ENCODE measurements at regions not wholly inside any gene's neighbourhood (a gene's known extent, or its start where the extent isn't known, plus 50 kb on each side); places are given as distances from the start of the nearest gene placed in this dataset.
"Not testable (repeated sequence)": the region's sequence is repeated elsewhere in the genome, so short reads cannot be mapped to it uniquely, and the experiment has no call there.

DNA sequence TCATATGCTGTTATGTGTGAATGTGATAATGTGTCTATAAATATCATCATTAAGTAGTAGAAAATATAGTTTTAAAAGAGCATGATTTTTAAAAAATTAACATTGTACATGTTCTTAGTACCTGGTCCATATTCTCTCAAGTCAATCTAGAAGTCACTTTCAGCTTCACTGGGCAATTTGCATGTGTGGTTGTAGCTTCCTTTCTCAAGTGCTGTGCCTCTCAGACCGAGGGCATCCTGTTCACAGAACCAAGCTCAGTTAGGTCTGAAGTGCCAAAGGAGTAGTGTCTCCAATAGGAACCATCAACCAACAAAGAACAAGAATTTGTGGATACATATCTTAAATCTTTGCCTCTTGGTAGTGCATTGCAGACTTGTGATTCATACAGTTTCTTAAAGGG, 541.8 kb upstream of the SLC10A2 start:
- no peak overlapping the region for H3K4me3 ChIP-seq (ENCODE audit: low read length)
- ATAC-seq (no peak), DNase-seq (no peak)
- H3K27ac ChIP-seq (ENCODE audit: low read depth, low read length) = no peak overlapping the region
- Mint-ChIP-seq H3K27me3 (no peaks in the 10 kb centered on the region), H3K4me3 (no peak overlapping the region), H3K36me3 (no peaks in the 10 kb centered on the region), H3K9me3 (peaks cover 0 to 19% (median 0%) of the 10 kb centered on the region in 11 donors), H3K4me1 (peaks cover 0 to 1% (median 0%) of the 10 kb centered on the region in 7 donors), H3K27ac (no peak overlapping the region)
- intact Hi-C loops (cut with micrococcal nuclease) = no loop called here
- ChIA-PET CTCF (no interaction called here), POLR2A (no interaction called here)
- no peaks in the 10 kb centered on the region for H3K4me1 ChIP-seq (ENCODE audit: control insufficient read depth in 2 of 2, insufficient read depth in 2 of 2, low read length in 2 of 2)
- no peaks in the 10 kb centered on the region for H3K9me3 ChIP-seq (ENCODE audit: control insufficient read depth in 2 of 3, low read length in 3 of 3)
- H3K36me3 ChIP-seq (ENCODE audit: control insufficient read depth in 2 of 3, insufficient read depth in 3 of 3, low read length in 3 of 3) = no peaks in the 10 kb centered on the region
- H3K27me3 ChIP-seq (ENCODE audit: control insufficient read depth in 2 of 2, insufficient read depth in 2 of 2, low read length in 2 of 2) = no peaks in the 10 kb centered on the region

- Histone ChIP-seq H3K27me3 (ENCODE audit: control insufficient read depth in 2 of 2, insufficient read depth in 2 of 2, low read length in 2 of 2) (no peaks in the 10 kb centered on the region), H3K36me3 (ENCODE audit: control insufficient read depth in 2 of 3, insufficient read depth in 3 of 3, low read length in 3 of 3) (no peaks in the 10 kb centered on the region), H3K27ac (ENCODE audit: low read depth, low read length) (no peak overlapping the region), H3K4me3 (ENCODE audit: low read length) (no peak overlapping the region), H3K9me3 (ENCODE audit: control insufficient read depth in 2 of 3, low read length in 3 of 3) (no peaks in the 10 kb centered on the region), H3K4me1 (ENCODE audit: control insufficient read depth in 2 of 2, insufficient read depth in 2 of 2, low read length in 2 of 2) (no peaks in the 10 kb centered on the region)
- Mint-ChIP-seq H3K27me3 (no peaks in the 10 kb centered on the region), H3K27ac (no peak overlapping the region), H3K9me3 (peaks cover 0 to 24% (median 4%) of the 10 kb centered on the region in 11 donors), H3K4me3 (no peak overlapping the region), H3K36me3 (no peaks in the 10 kb centered on the region), H3K4me1 (peaks cover 0 to 1% (median 0%) of the 10 kb centered on the region in 7 donors)
- intact Hi-C loops (cut with micrococcal nuclease) = no loop called here
- DNase-seq = no peak
- CTCF ChIA-PET = no interaction called here
- peak; percentile 10 for ATAC-seq
- POLR2A ChIA-PET = no interaction called here
Observed at GRCh38 chr13:103605546-103606326, 539.5 kb upstream of the SLC10A2 start.

GRCh38 chr13:103599870-103600269, 533.7 kb upstream of the SLC10A2 start:
- H3K4me1 Mint-ChIP-seq; H3K27ac ChIP-seq (ENCODE audit: low read depth, low read length); H3K36me3 Mint-ChIP-seq; DNase-seq; CTCF ChIA-PET; H3K27me3 ChIP-seq (ENCODE audit: control insufficient read depth in 2 of 2, insufficient read depth in 2 of 2, low read length in 2 of 2); H3K27ac Mint-ChIP-seq; POLR2A ChIA-PET; H3K9me3 ChIP-seq (ENCODE audit: control insufficient read depth in 2 of 3, low read length in 3 of 3); ATAC-seq; intact Hi-C loops (cut with micrococcal nuclease); H3K27me3 Mint-ChIP-seq; H3K4me1 ChIP-seq (ENCODE audit: control insufficient read depth in 2 of 2, insufficient read depth in 2 of 2, low read length in 2 of 2); H3K36me3 ChIP-seq (ENCODE audit: control insufficient read depth in 2 of 3, insufficient read depth in 3 of 3, low read length in 3 of 3); H3K4me3 Mint-ChIP-seq; H3K4me3 ChIP-seq (ENCODE audit: low read length): not testable (repeated sequence)
- peaks cover 0 to 14% (median 3%) of the 10 kb centered on the region in 11 donors for H3K9me3 Mint-ChIP-seq

DNA sequence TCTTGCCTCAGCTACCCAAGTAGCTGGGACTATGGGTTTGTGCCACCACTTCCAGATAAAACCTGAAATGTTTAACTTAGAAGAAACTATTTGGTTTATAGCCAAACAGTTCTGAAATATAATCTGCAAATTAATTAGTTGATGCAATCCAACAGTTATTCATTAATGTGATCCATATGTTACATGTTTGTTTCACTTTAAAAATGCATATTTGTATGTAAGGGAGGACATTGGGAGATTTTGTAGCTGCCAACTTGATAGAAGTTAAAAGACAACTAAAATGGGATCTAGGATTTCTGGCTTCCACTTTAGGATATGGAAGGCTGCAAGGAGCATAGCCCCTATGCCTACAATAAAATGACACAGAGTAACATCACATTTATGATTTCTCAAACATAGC, 532.5 kb upstream of the SLC10A2 start:
- H3K9me3 Mint-ChIP-seq = peaks cover 0 to 14% (median 3%) of the 10 kb centered on the region in 11 donors
- no peak overlapping the region for H3K27ac ChIP-seq (ENCODE audit: low read depth, low read length)
- DNase-seq (no peak), ATAC-seq (no peak)
- no peaks in the 10 kb centered on the region for H3K36me3 ChIP-seq (ENCODE audit: control insufficient read depth in 2 of 3, insufficient read depth in 3 of 3, low read length in 3 of 3)
- CTCF ChIA-PET = no interaction called here
- H3K36me3 Mint-ChIP-seq = no peaks in the 10 kb centered on the region
- H3K27ac Mint-ChIP-seq = no peak overlapping the region
- POLR2A ChIA-PET = no interaction called here
- H3K27me3 Mint-ChIP-seq = no peaks in the 10 kb centered on the region
- no peaks in the 10 kb centered on the region for H3K4me1 ChIP-seq (ENCODE audit: control insufficient read depth in 2 of 2, insufficient read depth in 2 of 2, low read length in 2 of 2)
- H3K4me3 ChIP-seq (ENCODE audit: low read length) = no peak overlapping the region
- intact Hi-C loops (cut with micrococcal nuclease) = no loop called here
- no peaks in the 10 kb centered on the region for H3K9me3 ChIP-seq (ENCODE audit: control insufficient read depth in 2 of 3, low read length in 3 of 3)
- peaks cover 0 to 1% (median 0%) of the 10 kb centered on the region in 7 donors for H3K4me1 Mint-ChIP-seq
- no peaks in the 10 kb centered on the region for H3K27me3 ChIP-seq (ENCODE audit: control insufficient read depth in 2 of 2, insufficient read depth in 2 of 2, low read length in 2 of 2)
- no peak overlapping the region for H3K4me3 Mint-ChIP-seq

DNA sequence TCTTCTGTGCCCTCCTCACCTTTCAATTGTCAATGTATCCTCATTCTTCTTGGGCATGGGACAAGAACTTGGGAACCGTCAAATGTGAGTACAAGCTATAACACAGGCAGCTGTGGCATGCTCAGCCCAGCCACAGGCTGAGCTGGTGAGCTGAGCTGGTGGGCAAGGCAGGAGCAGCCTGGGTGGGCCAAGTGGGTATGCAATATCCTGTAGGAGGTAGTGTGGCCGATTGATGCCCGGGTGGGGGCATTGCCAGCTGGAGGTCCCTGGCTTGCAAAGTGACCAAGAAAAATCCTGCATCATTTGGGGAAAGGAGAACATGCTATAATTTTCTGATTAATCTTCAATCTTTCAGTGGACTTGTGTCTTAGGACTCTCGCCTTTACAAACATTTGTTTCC, 507.2 kb upstream of the SLC10A2 start:
- Histone ChIP-seq H3K4me1 (ENCODE audit: control insufficient read depth in 2 of 2, insufficient read depth in 2 of 2, low read length in 2 of 2) (no peaks in the 10 kb centered on the region), H3K9me3 (ENCODE audit: control insufficient read depth in 2 of 3, low read length in 3 of 3) (no peaks in the 10 kb centered on the region), H3K27ac (ENCODE audit: low read depth, low read length) (no peak overlapping the region), H3K27me3 (ENCODE audit: control insufficient read depth in 2 of 2, insufficient read depth in 2 of 2, low read length in 2 of 2) (no peaks in the 10 kb centered on the region), H3K4me3 (ENCODE audit: low read length) (no peak overlapping the region), H3K36me3 (ENCODE audit: control insufficient read depth in 2 of 3, insufficient read depth in 3 of 3, low read length in 3 of 3) (no peaks in the 10 kb centered on the region)
- Mint-ChIP-seq H3K36me3 (no peaks in the 10 kb centered on the region), H3K4me3 (no peak overlapping the region), H3K27ac (no peak overlapping the region), H3K4me1 (no peaks in the 10 kb centered on the region), H3K27me3 (no peaks in the 10 kb centered on the region), H3K9me3 (peaks cover 0 to 14% (median 0%) of the 10 kb centered on the region in 11 donors)
- no peak for DNase-seq
- intact Hi-C loops (cut with micrococcal nuclease) = no loop called here
- ChIA-PET CTCF (no interaction called here), POLR2A (no interaction called here)
- ATAC-seq = no peak

DNA sequence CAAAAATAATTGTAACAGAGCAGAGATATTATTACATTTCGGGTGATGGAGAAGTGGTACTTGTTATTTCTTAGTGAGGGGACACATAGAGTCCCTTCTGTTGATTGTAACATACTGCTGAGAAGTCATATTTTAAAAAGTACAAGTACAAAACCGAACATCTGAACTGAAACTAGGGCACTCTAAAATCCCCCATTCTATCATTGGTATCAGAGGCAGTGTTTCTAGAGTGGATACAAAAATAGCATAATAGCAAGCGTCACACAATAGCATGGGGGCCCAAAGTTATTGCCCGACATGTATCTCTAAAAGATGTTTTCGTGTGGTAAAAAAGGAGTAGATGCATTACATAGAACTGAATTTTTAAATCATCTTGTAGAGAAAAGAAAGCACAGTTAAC, 502.1 kb upstream of the SLC10A2 start:
- H3K36me3 Mint-ChIP-seq = no peaks in the 10 kb centered on the region
- intact Hi-C loops (cut with micrococcal nuclease) = no loop called here

DNA sequence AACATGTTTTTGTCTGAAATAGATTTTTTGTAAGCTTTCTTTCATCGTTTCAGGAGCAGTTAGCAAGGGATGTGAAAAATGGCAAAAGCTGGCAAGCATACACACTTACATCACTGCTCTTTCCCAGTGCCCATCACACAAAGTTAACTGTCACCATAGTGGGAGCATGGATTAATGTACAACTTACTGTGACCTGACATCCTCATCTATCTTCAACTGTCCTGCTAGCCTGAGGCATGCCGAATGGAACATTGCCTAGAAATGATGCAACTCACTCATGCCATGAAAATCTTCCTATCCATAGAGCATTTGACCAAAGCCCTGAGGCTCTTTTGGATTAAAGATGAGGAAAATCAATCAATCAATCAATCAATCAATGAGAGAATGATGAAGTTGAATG, 491.7 kb upstream of the SLC10A2 start:
- peaks cover 0 to 1% (median 0%) of the 10 kb centered on the region in 7 donors for H3K4me1 Mint-ChIP-seq
- POLR2A ChIA-PET = no interaction called here
- H3K9me3 Mint-ChIP-seq = peaks cover 0 to 34% (median 8%) of the 10 kb centered on the region in 11 donors

More for the DNA sequence above, 502.1 kb upstream of the SLC10A2 start:
- DNase-seq (no peak), ATAC-seq (no peak)
- H3K27me3 ChIP-seq (ENCODE audit: control insufficient read depth in 2 of 2, insufficient read depth in 2 of 2, low read length in 2 of 2) = no peaks in the 10 kb centered on the region
- Mint-ChIP-seq H3K4me3 (no peak overlapping the region), H3K4me1 (no peaks in the 10 kb centered on the region), H3K9me3 (peaks cover 0 to 10% (median 3%) of the 10 kb centered on the region in 11 donors), H3K27ac (no peak overlapping the region), H3K27me3 (no peaks in the 10 kb centered on the region)
- no peaks in the 10 kb centered on the region for H3K36me3 ChIP-seq (ENCODE audit: control insufficient read depth in 2 of 3, insufficient read depth in 3 of 3, low read length in 3 of 3)
- H3K4me1 ChIP-seq (ENCODE audit: control insufficient read depth in 2 of 2, insufficient read depth in 2 of 2, low read length in 2 of 2) = no peaks in the 10 kb centered on the region
- no peaks in the 10 kb centered on the region for H3K9me3 ChIP-seq (ENCODE audit: control insufficient read depth in 2 of 3, low read length in 3 of 3)
- no peak overlapping the region for H3K27ac ChIP-seq (ENCODE audit: low read depth, low read length)
- ChIA-PET CTCF (no interaction called here), POLR2A (no interaction called here)
- no peak overlapping the region for H3K4me3 ChIP-seq (ENCODE audit: low read length)

More for the DNA sequence above, 491.7 kb upstream of the SLC10A2 start:
- ATAC-seq (no peak), DNase-seq (no peak)
- Histone ChIP-seq H3K9me3 (ENCODE audit: control insufficient read depth in 2 of 3, low read length in 3 of 3) (no peaks in the 10 kb centered on the region), H3K27ac (ENCODE audit: low read depth, low read length) (no peak overlapping the region), H3K4me3 (ENCODE audit: low read length) (no peak overlapping the region), H3K36me3 (ENCODE audit: control insufficient read depth in 2 of 3, insufficient read depth in 3 of 3, low read length in 3 of 3) (no peaks in the 10 kb centered on the region), H3K4me1 (ENCODE audit: control insufficient read depth in 2 of 2, insufficient read depth in 2 of 2, low read length in 2 of 2) (no peaks in the 10 kb centered on the region), H3K27me3 (ENCODE audit: control insufficient read depth in 2 of 2, insufficient read depth in 2 of 2, low read length in 2 of 2) (no peaks in the 10 kb centered on the region)
- intact Hi-C loops (cut with micrococcal nuclease) = no loop called here
- Mint-ChIP-seq H3K27me3 (no peaks in the 10 kb centered on the region), H3K36me3 (no peaks in the 10 kb centered on the region), H3K4me3 (no peak overlapping the region), H3K27ac (no peak overlapping the region)
- CTCF ChIA-PET = no interaction called here
